Stimulated activated CD4-positive, alpha-beta T cell treated with anti-CD3 and anti-CD28 coated beads, TNF-alpha, amount 100 ng/mL, for 24 hours (primary cell): ENCODE measurements at regions not wholly inside any gene's neighbourhood (a gene's known extent, or its start where the extent isn't known, plus 50 kb on each side); places are given as distances from the start of the nearest gene placed in this dataset.
"Not testable (repeated sequence)": the region's sequence is repeated elsewhere in the genome, so short reads cannot be mapped to it uniquely, and the experiment has no call there.

Source experiments
- DNase-seq, 3 experiments: peaks; one replicate each; pipeline ENCODE4 v3.0.0-alpha.2; 2020; ENCODE audit warnings: low read depth in 3 of 3

GRCh38 chr6:11452106-11452505 lies 85.4 kb upstream of the TMEM170B start:
- not testable (repeated sequence) for DNase-seq

- DNase-seq: no peak
Observed at GRCh38 chr6:11450037-11450436, 87.5 kb upstream of the TMEM170B start.

GRCh38 chr6:11449408-11449807 lies 88.1 kb upstream of the TMEM170B start:
- no peak for DNase-seq

- no peak for DNase-seq
Observed at GRCh38 chr6:11448038-11448437, 89.5 kb upstream of the TMEM170B start.

- no peak for DNase-seq
Observed at GRCh38 chr6:11447265-11447664, 90.3 kb upstream of the TMEM170B start.

- no peak for DNase-seq
Observed at GRCh38 chr6:11445146-11445545, 92.4 kb upstream of the TMEM170B start.

- not testable (repeated sequence) for DNase-seq
Observed at GRCh38 chr6:11443125-11443524, 94.4 kb upstream of the TMEM170B start.

GRCh38 chr6:11442495-11442894 lies 95.1 kb upstream of the TMEM170B start:
- DNase-seq: no peak

- no peak for DNase-seq
Observed at GRCh38 chr6:11439876-11440275, 97.7 kb upstream of the TMEM170B start.

GRCh38 chr6:11439017-11439420 lies 98.5 kb upstream of the TMEM170B start:
- no peak for DNase-seq

- no peak for DNase-seq
Observed at GRCh38 chr6:11437824-11438459, 99.6 kb upstream of the TMEM170B start.

GRCh38 chr6:11436508-11437096 lies 100.9 kb upstream of the TMEM170B start:
- no peak for DNase-seq

GRCh38 chr6:11434565-11435326 lies 102.8 kb upstream of the TMEM170B start:
- no peak for DNase-seq

- no peak for DNase-seq
Observed at GRCh38 chr6:11433860-11434259, 103.7 kb upstream of the TMEM170B start.

- DNase-seq: no peak
Observed at GRCh38 chr6:11432713-11433450, 104.7 kb upstream of the TMEM170B start.

- no peak for DNase-seq
Observed at GRCh38 chr6:11432091-11432490, 105.5 kb upstream of the TMEM170B start.

- no peak for DNase-seq
Observed at GRCh38 chr6:11431455-11431937, 106.1 kb upstream of the TMEM170B start.

- no peak for DNase-seq
Observed at GRCh38 chr6:11430036-11430435, 107.5 kb upstream of the TMEM170B start.

- no peak for DNase-seq
Observed at GRCh38 chr6:11429577-11429976, 108.0 kb upstream of the TMEM170B start.

GRCh38 chr6:11428895-11429294 lies 108.7 kb upstream of the TMEM170B start:
- no peak for DNase-seq

- DNase-seq: no peak
Observed at GRCh38 chr6:11428371-11428770, 109.2 kb upstream of the TMEM170B start.

GRCh38 chr6:11427723-11428245 lies 109.8 kb upstream of the TMEM170B start:
- DNase-seq: no peak
